Activated CD4-positive, alpha-beta T cell treated with anti-CD3 and anti-CD28 coated beads, Interleukin-10, Interleukin-2, amounts not matched to agents 100 ng/mL and 50 ng/mL, durations not matched to agents 16 hours and 8 hours (primary cell): ENCODE measurements at regions not wholly inside any gene's neighbourhood (a gene's known extent, or its start where the extent isn't known, plus 50 kb on each side); places are given as distances from the start of the nearest gene placed in this dataset.
"Not testable (repeated sequence)": the region's sequence is repeated elsewhere in the genome, so short reads cannot be mapped to it uniquely, and the experiment has no call there.

ENCODE experiments used
- DNase-seq: peaks from one replicate; pipeline ENCODE4 v3.0.0-alpha.2; 2020

GRCh38 chr3:181609030-181609767, 102.5 kb upstream of the SOX2 start:
- DNase-seq: no peak

GRCh38 chr3:181604267-181604666, 107.5 kb upstream of the SOX2 start:
- no peak for DNase-seq

GRCh38 chr3:181596126-181596525, 115.6 kb upstream of the SOX2 start:
- DNase-seq: no peak

- DNase-seq: not testable (repeated sequence)
These were observed 120.8 kb upstream of the SOX2 start for GRCh38 chr3:181590939-181591338.

GRCh38 chr3:181582619-181583018, 129.1 kb upstream of the SOX2 start:
- no peak for DNase-seq

- no peak for DNase-seq
These were observed 130.1 kb upstream of the SOX2 start for GRCh38 chr3:181581656-181582055.

- no peak for DNase-seq
These were observed 133.0 kb upstream of the SOX2 start for GRCh38 chr3:181578743-181579142.

GRCh38 chr3:181572432-181572831, 139.3 kb upstream of the SOX2 start:
- DNase-seq: no peak

- DNase-seq: no peak
These were observed 141.3 kb upstream of the SOX2 start for GRCh38 chr3:181570472-181570871.

GRCh38 chr3:181569356-181569940, 142.3 kb upstream of the SOX2 start:
- no peak for DNase-seq

- no peak for DNase-seq
These were observed 143.0 kb upstream of the SOX2 start for GRCh38 chr3:181568693-181569092.

GRCh38 chr3:181568248-181568647, 143.5 kb upstream of the SOX2 start:
- DNase-seq: no peak

- DNase-seq: no peak
These were observed 144.2 kb upstream of the SOX2 start for GRCh38 chr3:181567311-181568075.

GRCh38 chr3:181565416-181565815, 146.3 kb upstream of the SOX2 start:
- DNase-seq: no peak

- no peak for DNase-seq
These were observed 147.5 kb upstream of the SOX2 start for GRCh38 chr3:181564222-181564621.

GRCh38 chr3:181561139-181562031, 150.3 kb upstream of the SOX2 start:
- no peak for DNase-seq

- no peak for DNase-seq
These were observed 152.9 kb upstream of the SOX2 start for GRCh38 chr3:181558870-181559269.

GRCh38 chr3:181555681-181556080, 156.0 kb upstream of the SOX2 start:
- DNase-seq: no peak

GRCh38 chr3:181554233-181554765, 157.4 kb upstream of the SOX2 start:
- no peak for DNase-seq

GRCh38 chr3:181549266-181549665, 162.5 kb upstream of the SOX2 start:
- no peak for DNase-seq

GRCh38 chr3:181541414-181541813, 170.3 kb upstream of the SOX2 start:
- no peak for DNase-seq

- no peak for DNase-seq
These were observed 176.9 kb upstream of the SOX2 start for GRCh38 chr3:181534781-181535221.

- no peak for DNase-seq
These were observed 177.9 kb upstream of the SOX2 start for GRCh38 chr3:181533811-181534210.
